K562 (cell line): ENCODE measurements at regions not wholly inside any gene's neighbourhood (a gene's known extent, or its start where the extent isn't known, plus 50 kb on each side); places are given as distances from the start of the nearest gene placed in this dataset.

Experiments
- CREM ChIP-seq: IDR thresholded peaks from 2 replicates; pipeline ENCODE4 v1.6.1; 2014; ENCODE audit warnings: antibody characterized with exemption, low read depth
- DNMT1 ChIP-seq: fragments of 450-650 bp; IDR thresholded peaks from 2 replicates; pipeline ENCODE4 v1.6.1; 2016; ENCODE audit warnings: antibody characterized with exemption, mild to moderate bottlenecking
- MTA2 ChIP-seq: fragments of 450-650 bp; IDR thresholded peaks from 2 replicates; pipeline ENCODE4 v1.6.1; 2016; ENCODE audit warnings: low read depth
- NRF1 ChIP-seq, 2 experiments: fragments of 450-650 bp; IDR thresholded peaks in 1 of 2; conservative IDR thresholded peaks in 1 of 2; 2 replicates each; pipeline ENCODE4 v1.6.1; 2014; ENCODE audit warnings: mild to moderate bottlenecking in 2 of 2
- POLR2AphosphoS5 ChIP-seq: IDR thresholded peaks from 2 replicates; pipeline ENCODE4 v1.6.1; 2011; ENCODE audit warnings: mild to moderate bottlenecking, low read depth, low read length, moderate library complexity; ENCODE audit not compliant: control insufficient read depth, insufficient read depth
- ZC3H11A ChIP-seq: IDR thresholded peaks from 2 replicates; pipeline ENCODE4 v1.6.1; 2012; ENCODE audit warnings: low read depth, low read length, improper control_type of control experiment

- TF ChIP-seq DNMT1 (no peak), ZC3H11A (no peak), CREM (no peak), NRF1 (conservative IDR thresholded peaks at IDR 0.05 in 1 of 2, IDR thresholded peaks at IDR 0.05 in 1 of 2) (no peak), MTA2 (no peak), POLR2AphosphoS5 (no peak)
Observed at GRCh38 chr6:1535295-1535694, 74.4 kb upstream of the FOXC1 start.
